GM23248 (cell line): ENCODE measurements at regions not wholly inside any gene's neighbourhood (a gene's known extent, or its start where the extent isn't known, plus 50 kb on each side); places are given as distances from the start of the nearest gene placed in this dataset.
"Not testable (repeated sequence)": the region's sequence is repeated elsewhere in the genome, so short reads cannot be mapped to it uniquely, and the experiment has no call there.

Experiments used
- DNase-seq: peaks from one replicate; pipeline ENCODE4 v3.0.0-alpha.2; 2015
- H2AFZ ChIP-seq: fragments of 200-600 bp; sonication (generic); 2 replicates; pipeline ENCODE4 v1.6.1; 2016; ENCODE audit warnings: antibody characterized with exemption
- H3F3A ChIP-seq: fragments of 200-600 bp; sonication (generic); 2 replicates; pipeline ENCODE4 v1.6.1; 2016; ENCODE audit warnings: mild to moderate bottlenecking, antibody characterized with exemption, mixed run types; ENCODE audit not compliant: insufficient read depth
- H3K27ac ChIP-seq: fragments of 200-600 bp; sonication (generic); 2 replicates; pipeline ENCODE4 v1.5.1; 2016; ENCODE audit warnings: mild to moderate bottlenecking
- H3K27me3 ChIP-seq: fragments of 200-600 bp; sonication (generic); replicated peaks from 2 replicates; pipeline ENCODE4 v1.6.1; 2016; ENCODE audit warnings: mild to moderate bottlenecking; ENCODE audit not compliant: insufficient read depth
- H3K36me3 ChIP-seq: fragments of 200-600 bp; sonication (generic); 2 replicates; pipeline ENCODE4 v1.6.1; 2016; ENCODE audit warnings: low read depth, mild to moderate bottlenecking
- H3K4me1 ChIP-seq: fragments of 200-600 bp; sonication (generic); 2 replicates; pipeline ENCODE4 v1.6.1; 2016; ENCODE audit warnings: mild to moderate bottlenecking; ENCODE audit not compliant: insufficient read depth
- H3K4me2 ChIP-seq: fragments of 200-600 bp; sonication (generic); one replicate; pipeline ENCODE4 v1.6.1; 2016; ENCODE audit warnings: mild to moderate bottlenecking; ENCODE audit not compliant: unreplicated experiment
- H3K4me3 ChIP-seq: fragments of 200-600 bp; sonication (generic); 2 replicates; pipeline ENCODE4 v1.5.1; 2016; ENCODE audit warnings: mild to moderate bottlenecking
- H3K79me2 ChIP-seq: fragments of 200-600 bp; sonication (generic); 2 replicates; pipeline ENCODE4 v1.6.1; 2016; ENCODE audit warnings: mild to moderate bottlenecking; ENCODE audit not compliant: insufficient read depth
- H3K9ac ChIP-seq: fragments of 200-600 bp; sonication (generic); 2 replicates; pipeline ENCODE4 v1.6.1; 2016; ENCODE audit warnings: mild to moderate bottlenecking
- H3K9me2 ChIP-seq: fragments of 200-600 bp; sonication (generic); 2 replicates; pipeline ENCODE4 v1.6.1; 2016; ENCODE audit warnings: mixed run types, mild to moderate bottlenecking, moderate library complexity; ENCODE audit not compliant: insufficient read depth
- H3K9me3 ChIP-seq: fragments of 200-600 bp; sonication (generic); one replicate; pipeline ENCODE4 v1.6.1; 2017; ENCODE audit warnings: low read depth
- H4K20me1 ChIP-seq: fragments of 200-600 bp; sonication (generic); 2 replicates; pipeline ENCODE4 v1.6.0; 2016; ENCODE audit not compliant: insufficient read depth
- EZH2 ChIP-seq: fragments of 200-600 bp; sonication (generic); IDR thresholded peaks from 2 replicates; pipeline ENCODE4 v1.6.1; 2018; ENCODE audit warnings: antibody characterized with exemption, mild to moderate bottlenecking; ENCODE audit not compliant: insufficient read depth, poor library complexity, severe bottlenecking
- EZH2phosphoT487 ChIP-seq: fragments of 200-600 bp; sonication (generic); IDR thresholded peaks from 2 replicates; pipeline ENCODE4 v1.6.1; 2018; ENCODE audit warnings: antibody characterized with exemption, moderate library complexity, mild to moderate bottlenecking, low read depth; ENCODE audit not compliant: insufficient read depth
- WGBS, 2 experiments: methylation state at CpG; one replicate each; pipeline ENCODE4 v1.1.6; 2015 to 2017; ENCODE audit warnings: low lambda C conversion rate in 2 of 2, low coverage in 1 of 2; ENCODE audit errors: missing lambda C conversion rate in 2 of 2; 5-methylcytosine and 5-hydroxymethylcytosine counted together
- in situ Hi-C: fragments of 300-500 bp; cut with MboI; formaldehyde crosslinking; loops from 2 replicates; pipeline ENCODE4 v1.15.0; 2020

DNA sequence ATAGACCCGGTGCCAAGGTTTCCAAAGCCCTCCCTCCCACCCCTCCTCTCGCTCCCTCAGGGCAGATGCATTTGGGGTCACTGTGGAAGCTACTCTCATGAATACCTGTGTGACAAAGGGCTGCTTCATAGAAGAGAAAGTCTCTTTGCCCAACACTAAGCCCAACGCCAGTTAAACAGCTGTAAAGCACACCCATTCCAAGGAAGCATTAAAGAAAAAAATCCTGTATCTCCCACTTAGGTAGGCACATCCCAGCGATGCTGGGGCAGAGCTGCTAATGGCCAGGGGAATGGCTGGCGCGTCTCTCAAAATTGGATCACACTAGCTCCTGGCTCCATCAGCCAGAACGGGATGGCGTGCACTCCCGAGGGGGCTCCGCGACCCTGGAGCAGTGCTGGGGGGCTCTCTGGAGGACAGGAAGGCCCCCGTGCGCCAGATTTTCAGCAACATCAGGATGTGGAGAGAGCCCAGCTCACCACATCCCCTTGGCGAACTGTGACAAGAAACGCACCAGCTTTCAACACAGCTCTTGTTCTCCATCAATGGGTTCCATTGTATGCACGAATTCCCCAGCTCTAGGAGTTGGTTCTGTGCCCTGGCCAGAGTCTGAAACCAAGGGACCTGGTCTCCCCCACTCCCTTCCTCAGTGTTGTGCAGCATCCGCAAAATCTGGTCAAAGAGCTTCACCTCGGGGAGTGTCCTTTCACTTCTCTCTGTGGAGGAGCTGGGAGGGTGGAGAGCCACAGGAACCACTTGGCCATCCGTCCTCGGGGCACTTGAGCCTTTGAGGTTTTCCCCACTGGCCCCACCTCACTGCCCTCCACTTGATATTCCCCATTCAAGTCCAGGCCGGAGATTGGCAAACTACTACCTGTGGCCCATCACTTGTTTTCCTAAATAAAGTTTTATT lies 74.1 kb downstream of the TFAP2C start:
- no peaks in the 10 kb centered on the region for H4K20me1 ChIP-seq
- no peaks in the 10 kb centered on the region for H3K36me3 ChIP-seq
- 72 to 79% methylated on average over 20 to 21 of the region's 21 CpGs for WGBS, 2 experiments

DNA sequence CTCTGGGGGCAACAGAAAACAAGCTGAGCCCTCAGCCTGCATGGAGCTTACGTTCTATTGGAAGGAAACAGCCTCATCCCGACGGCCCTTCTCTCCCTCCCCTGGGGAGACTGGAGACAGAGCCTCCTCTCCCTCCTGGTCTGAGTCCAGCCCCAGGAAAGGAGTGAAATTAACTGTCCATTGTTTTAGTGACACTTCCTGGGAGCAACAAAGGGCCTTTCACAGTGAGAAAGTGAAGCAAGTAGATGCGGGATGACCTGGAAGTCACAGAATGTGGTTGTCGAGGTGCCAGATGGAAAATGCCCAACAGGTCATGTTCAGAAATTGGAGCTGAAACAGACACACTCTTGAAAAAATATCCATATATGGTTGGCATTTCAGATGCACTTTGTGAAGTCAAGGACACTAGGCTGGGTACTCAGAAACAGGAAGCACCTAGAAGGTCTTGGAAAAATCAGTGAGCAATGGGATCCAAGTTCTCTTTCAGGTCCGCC lies 77.8 kb downstream of the TFAP2C start:
- TF ChIP-seq EZH2phosphoT487 (no peak), EZH2 (no peak)
- Histone ChIP-seq H3K36me3 (no peaks in the 10 kb centered on the region), H3K4me3 (no peak overlapping the region), H3K27me3 (no peaks in the 10 kb centered on the region), H3K9me2 (no peaks in the 10 kb centered on the region), H3K9ac (no peak overlapping the region), H3K4me2 (no peak overlapping the region), H3K9me3 (no peaks in the 10 kb centered on the region), H4K20me1 (no peaks in the 10 kb centered on the region), H3K4me1 (peaks cover 7% of the 10 kb centered on the region), H3K79me2 (no peaks in the 10 kb centered on the region), H3K27ac (no peak overlapping the region), H3F3A (no peaks in the 10 kb centered on the region), H2AFZ (no peak overlapping the region)
- WGBS, 2 experiments, result 70 to 78% methylated on average over 6 of the region's 6 CpGs
- no peak for DNase-seq
- in situ Hi-C loops, result no loop called here

More for the DNA sequence above, 74.1 kb downstream of the TFAP2C start:
- Histone ChIP-seq H3K27ac (no peak overlapping the region), H3K79me2 (no peaks in the 10 kb centered on the region), H3K4me2 (no peak overlapping the region), H3K4me3 (no peak overlapping the region), H3K9ac (no peak overlapping the region), H3K27me3 (no peaks in the 10 kb centered on the region; the same call in 1 of the 2 replicates), H3K9me2 (no peaks in the 10 kb centered on the region), H3F3A (no peaks in the 10 kb centered on the region), H2AFZ (no peak overlapping the region), H3K4me1 (no peaks in the 10 kb centered on the region), H3K9me3 (no peaks in the 10 kb centered on the region)
- TF ChIP-seq EZH2 (no peak), EZH2phosphoT487 (no peak)
- no peak for DNase-seq
- in situ Hi-C loops, result no loop called here

GRCh38 chr20:56708991-56709390 lies 79.9 kb downstream of the TFAP2C start:
- DNase-seq, result no peak
- Histone ChIP-seq H3K4me1 (peaks cover 13% of the 10 kb centered on the region), H3K9ac (no peak overlapping the region), H3K4me2 (no peak overlapping the region), H4K20me1 (no peaks in the 10 kb centered on the region), H3K9me2 (no peaks in the 10 kb centered on the region), H3K9me3 (no peaks in the 10 kb centered on the region), H3K79me2 (no peaks in the 10 kb centered on the region), H3F3A (no peaks in the 10 kb centered on the region), H2AFZ (no peak overlapping the region), H3K36me3 (no peaks in the 10 kb centered on the region), H3K27ac (no peak overlapping the region), H3K27me3 (no peaks in the 10 kb centered on the region), H3K4me3 (no peak overlapping the region)
- WGBS, 2 experiments, result 83 to 85% methylated on average over 14 of the region's 14 CpGs
- TF ChIP-seq EZH2 (no peak), EZH2phosphoT487 (no peak)
- in situ Hi-C loops, result no loop called here

DNA sequence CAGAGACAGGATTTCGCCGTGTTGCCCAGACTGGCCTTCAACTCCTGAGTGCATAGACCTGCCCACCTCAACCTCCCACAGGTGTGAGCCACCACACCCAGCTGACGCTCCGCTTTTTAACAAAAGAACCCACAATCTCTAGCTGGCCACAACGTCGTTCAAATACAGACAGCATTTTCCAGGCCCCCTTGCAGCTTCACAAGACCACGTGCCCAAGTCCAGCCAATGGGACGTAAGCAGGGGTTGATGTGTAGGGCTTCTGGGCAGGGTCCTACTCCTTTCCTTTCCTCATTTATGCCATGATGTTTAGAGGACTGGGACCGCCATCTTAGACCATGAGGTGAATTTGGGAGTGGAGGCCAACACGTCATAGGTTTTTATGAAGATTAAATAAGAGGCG lies 81.0 kb downstream of the TFAP2C start:
- H3K36me3 ChIP-seq, result no peaks in the 10 kb centered on the region
- WGBS, 2 experiments, result 81 to 82% methylated on average over 11 of the region's 11 CpGs
- H4K20me1 ChIP-seq, result no peaks in the 10 kb centered on the region
- no peak for DNase-seq
- H3K9me3 ChIP-seq, result no peaks in the 10 kb centered on the region
- H2AFZ ChIP-seq, result no peak overlapping the region
- no peak overlapping the region for H3K4me3 ChIP-seq
- H3K27me3 ChIP-seq, result no peaks in the 10 kb centered on the region
- in situ Hi-C loops, result no loop called here
- H3K79me2 ChIP-seq, result no peaks in the 10 kb centered on the region
- H3K4me1 ChIP-seq, result peaks cover 13% of the 10 kb centered on the region
- H3F3A ChIP-seq, result no peaks in the 10 kb centered on the region
- no peak overlapping the region for H3K9ac ChIP-seq
- no peak overlapping the region for H3K4me2 ChIP-seq
- no peaks in the 10 kb centered on the region for H3K9me2 ChIP-seq
- no peak overlapping the region for H3K27ac ChIP-seq
- TF ChIP-seq EZH2, result no peak

- DNase-seq, H3K9me3 ChIP-seq, H3F3A ChIP-seq, H2AFZ ChIP-seq, H3K9ac ChIP-seq, H3K4me2 ChIP-seq, H3K36me3 ChIP-seq, H3K27ac ChIP-seq, H3K27me3 ChIP-seq, H3K79me2 ChIP-seq, in situ Hi-C loops, H3K4me3 ChIP-seq, H4K20me1 ChIP-seq, H3K9me2 ChIP-seq: not testable (repeated sequence)
- WGBS, 2 experiments, result 43 to 70% methylated on average over 1 to 2 of the region's 2 CpGs
- H3K4me1 ChIP-seq, result peaks cover 13% of the 10 kb centered on the region
These were observed 81.5 kb downstream of the TFAP2C start for GRCh38 chr20:56710577-56710976.
